IMR-90 (cell line): ENCODE measurements at regions not wholly inside any gene's neighbourhood (a gene's known extent, or its start where the extent isn't known, plus 50 kb on each side); places are given as distances from the start of the nearest gene placed in this dataset.

ENCODE experiments used
- ATAC-seq: fragments of 200-7000 bp; cut with Tn5 transposase; 2 replicates; pipeline ENCODE4 v1.9.1; 2020; ENCODE audit warnings: low read depth, mild to moderate bottlenecking, moderate library complexity
- BruUV-seq: library from RNA; stranded (reverse); fragments of 400-500 nt; replicated peaks from 2 replicates; lab custom pipeline; 2021; lab: Mats Ljungman, UMichigan
- CTCF ChIA-PET: fragments of 300-600 bp; formaldehyde crosslinking; extraction: SDS; loops from one replicate; lab custom pipeline; 2021; ENCODE audit warnings: antibody characterized with exemption; lab: Yijun Ruan, JAX
- POLR2A ChIA-PET: fragments of 300-600 bp; sonication (Branson Sonifier 250); formaldehyde crosslinking; loops from one replicate; lab custom pipeline; 2022; ENCODE audit warnings: antibody characterized with exemption; ENCODE audit not compliant: unreplicated experiment; lab: Charles Lee
- DNase-seq: peaks from one replicate; pipeline ENCODE4 v3.0.0; 2013
- H2AFZ ChIP-seq: replicated peaks from 2 replicates; pipeline ENCODE3; 2013; ENCODE audit warnings: low read length, mild to moderate bottlenecking; ENCODE audit not compliant: poor library complexity
- H2AK5ac ChIP-seq: 2 replicates; pipeline ENCODE4 v1.6.1; 2013; ENCODE audit warnings: low read depth, low read length, inconsistent platforms
- H2AK9ac ChIP-seq: replicated peaks from 2 replicates; pipeline ENCODE3; 2013; ENCODE audit warnings: mild to moderate bottlenecking, low read depth, low read length, moderate library complexity; ENCODE audit not compliant: poor library complexity
- H2BK120ac ChIP-seq: 2 replicates; pipeline ENCODE4 v1.6.1; 2013; ENCODE audit warnings: low read depth, low read length, inconsistent platforms
- H2BK15ac ChIP-seq: 3 replicates; pipeline ENCODE4 v1.6.1; 2013; ENCODE audit warnings: low read depth, low read length, inconsistent platforms
- H2BK20ac ChIP-seq: 2 replicates; pipeline ENCODE4 v1.6.1; 2013; ENCODE audit warnings: low read depth, mild to moderate bottlenecking, inconsistent platforms, low read length, moderate library complexity
- H2BK5ac ChIP-seq: 2 replicates; pipeline ENCODE4 v1.6.1; 2013; ENCODE audit warnings: mild to moderate bottlenecking, low read depth, low read length, inconsistent platforms; ENCODE audit not compliant: poor library complexity, severe bottlenecking
- H3K14ac ChIP-seq: replicated peaks from 2 replicates; pipeline ENCODE4 v1.6.1; 2013; ENCODE audit warnings: low read depth, low read length, inconsistent platforms
- H3K18ac ChIP-seq: 2 replicates; pipeline ENCODE4 v1.6.1; 2013; ENCODE audit warnings: low read depth, low read length, control low read depth
- H3K23ac ChIP-seq: 2 replicates; pipeline ENCODE4 v1.6.1; 2013; ENCODE audit warnings: low read depth, low read length, inconsistent platforms
- H3K27ac ChIP-seq: 2 replicates; pipeline ENCODE4 v1.5.1; 2013; ENCODE audit warnings: mild to moderate bottlenecking, control low read depth, low read length; ENCODE audit not compliant: insufficient read depth
- H3K27me3 ChIP-seq: 2 replicates; pipeline ENCODE4 v1.6.1; 2013; ENCODE audit warnings: low read length; ENCODE audit not compliant: control insufficient read depth, insufficient read depth
- H3K36me3 ChIP-seq: 2 replicates; pipeline ENCODE4 v1.6.1; 2013; ENCODE audit warnings: low read length, mixed read lengths; ENCODE audit not compliant: control insufficient read depth, insufficient read depth
- H3K4ac ChIP-seq: 2 replicates; pipeline ENCODE4 v1.6.1; 2013; ENCODE audit warnings: low read depth, low read length, inconsistent platforms
- H3K4me1 ChIP-seq: 2 replicates; pipeline ENCODE4 v1.6.1; 2013; ENCODE audit warnings: low read length, mixed read lengths; ENCODE audit not compliant: control insufficient read depth, insufficient read depth
- H3K4me2 ChIP-seq: 2 replicates; pipeline ENCODE4 v1.6.1; 2013; ENCODE audit warnings: low read depth, mild to moderate bottlenecking, control low read depth, low read length, moderate library complexity
- H3K4me3 ChIP-seq: 2 replicates; pipeline ENCODE4 v1.5.1; 2013; ENCODE audit warnings: low read depth, mild to moderate bottlenecking, control low read depth, low read length, moderate library complexity; ENCODE audit not compliant: insufficient read depth
- H3K56ac ChIP-seq: 2 replicates; pipeline ENCODE4 v1.6.1; 2013; ENCODE audit warnings: low read length, inconsistent platforms; ENCODE audit not compliant: insufficient read depth; ENCODE audit errors: extremely low read depth
- H3K79me1 ChIP-seq, 2 experiments: 2 replicates each; pipeline ENCODE4 v1.6.1; 2013; ENCODE audit warnings: low read length in 2 of 2, inconsistent platforms in 1 of 2, low read depth in 1 of 2
- H3K9ac ChIP-seq: 2 replicates; pipeline ENCODE4 v1.6.1; 2013; ENCODE audit warnings: low read depth, low read length, control low read depth
- H3K9me1 ChIP-seq: 2 replicates; pipeline ENCODE4 v1.6.1; 2013; ENCODE audit warnings: low read length, inconsistent platforms; ENCODE audit not compliant: insufficient read depth
- H3K9me3 ChIP-seq: 2 replicates; pipeline ENCODE4 v1.6.1; 2013; ENCODE audit warnings: low read length; ENCODE audit not compliant: control insufficient read depth, insufficient read depth
- H4K20me1 ChIP-seq: 2 replicates; pipeline ENCODE4 v1.6.1; 2013; ENCODE audit warnings: low read length, inconsistent platforms; ENCODE audit not compliant: insufficient read depth
- H4K5ac ChIP-seq: 2 replicates; pipeline ENCODE4 v1.6.1; 2013; ENCODE audit warnings: mild to moderate bottlenecking, low read depth, low read length, control low read depth
- H4K8ac ChIP-seq, 2 experiments: 2 replicates each; pipeline ENCODE4 v1.6.1; 2013; ENCODE audit warnings: low read depth in 2 of 2, low read length in 2 of 2, control low read depth in 1 of 2, inconsistent platforms in 1 of 2
- H4K91ac ChIP-seq: 2 replicates; pipeline ENCODE4 v1.6.1; 2013; ENCODE audit warnings: low read depth, low read length, inconsistent platforms; ENCODE audit not compliant: insufficient read depth
- BHLHE40 ChIP-seq: fragments of 150-350 bp; IDR thresholded peaks from 2 replicates; pipeline ENCODE4 v1.6.1; 2016; ENCODE audit warnings: mild to moderate bottlenecking, low read depth, low read length
- CHD1 ChIP-seq: IDR thresholded peaks from 2 replicates; pipeline ENCODE4 v1.6.1; 2012; ENCODE audit warnings: low read depth, low read length, improper control_type of control experiment
- CTCF ChIP-seq: conservative IDR thresholded peaks from 2 replicates; pipeline ENCODE4 v1.5.1; 2012; ENCODE audit warnings: mild to moderate bottlenecking, low read depth, low read length, improper control_type of control experiment
- MAFK ChIP-seq: IDR thresholded peaks from 2 replicates; pipeline ENCODE4 v1.6.1; 2012; ENCODE audit warnings: low read depth, low read length, improper control_type of control experiment
- NFE2L2 ChIP-seq: fragments of 150-350 bp; IDR thresholded peaks from 2 replicates; pipeline ENCODE4 v1.6.1; 2016; ENCODE audit warnings: low read depth, mild to moderate bottlenecking, low read length
- USF2 ChIP-seq: fragments of 150-350 bp; IDR thresholded peaks from 2 replicates; pipeline ENCODE4 v1.6.1; 2017; ENCODE audit warnings: mild to moderate bottlenecking, antibody characterized with exemption, low read length, low read depth
- WGBS, 2 experiments: methylation state at CpG; one replicate each; pipeline versions ENCODE4 v1.1.5 to v1.1.7; 2013; ENCODE audit warnings: missing lambda C conversion rate in 2 of 2; ENCODE audit not compliant: insufficient read length in 1 of 2; ENCODE audit errors: extremely low coverage in 2 of 2; 5-methylcytosine and 5-hydroxymethylcytosine counted together
- dilution Hi-C: fragments of 300-500 bp; cut with HindIII; formaldehyde crosslinking; loops from one replicate; pipeline ENCODE4 v1.14.3; 2018; ENCODE audit warnings: low sequenced_read_pairs; ENCODE audit not compliant: unreplicated experiment
- in situ Hi-C: fragments of 300-500 bp; cut with MboI; formaldehyde crosslinking; loops from 3 replicates; pipeline ENCODE4 v1.14.3; 2019; ENCODE audit warnings: low sequenced_read_pairs, inconsistent platforms, mixed read lengths
- intact Hi-C: fragments of 100-400 bp; cut with micrococcal nuclease; formaldehyde crosslinking; loops from 2 replicates; pipeline ENCODE4 v1.10.0; 2022

- H3K36me3 ChIP-seq: no peaks in the 10 kb centered on the region
- no peak for DNase-seq
- no peaks in the 10 kb centered on the region for H3K79me1 ChIP-seq
- no peak overlapping the region for H2BK5ac ChIP-seq
- H3K14ac ChIP-seq: no peak overlapping the region
- peaks cover 3% of the 10 kb centered on the region; the same call in 1 of the 2 replicates for H3K9me1 ChIP-seq
- no peak overlapping the region for H4K91ac ChIP-seq
- H3K4me2 ChIP-seq: no peak overlapping the region
- H3K27ac ChIP-seq: no peak overlapping the region
- no peak overlapping the region for H2AFZ ChIP-seq
- H3K4ac ChIP-seq: no peak overlapping the region
- WGBS, 2 experiments: 73% methylated on average over 2 of the region's 2 CpGs; no CpG with 5 or more reads in 1 of the 2 experiments
- no peaks in the 10 kb centered on the region for H4K20me1 ChIP-seq
- no peak overlapping the region for H4K5ac ChIP-seq
- no peak overlapping the region for H3K4me3 ChIP-seq
- H3K9me3 ChIP-seq: no peaks in the 10 kb centered on the region
- dilution Hi-C loops (no loop called here), in situ Hi-C loops (no loop called here), intact Hi-C loops (no loop called here)
- H3K23ac ChIP-seq: no peak overlapping the region
- H2AK5ac ChIP-seq: no peak overlapping the region
- no peak overlapping the region for H3K56ac ChIP-seq
- H3K27me3 ChIP-seq: 0 out of 2 replicates have a peak, but pooled peaks cover under 1% of the 10 kb centered on the region
- TF ChIP-seq CHD1 (no peak), BHLHE40 (no peak), MAFK (no peak), USF2 (no peak), NFE2L2 (no peak), CTCF (no peak)
- no peak overlapping the region for H2AK9ac ChIP-seq
- H2BK15ac ChIP-seq: no peak overlapping the region; the same call in 2 of the 3 replicates
- CTCF ChIA-PET: no interaction called here
- ATAC-seq: no peak
- POLR2A ChIA-PET: no interaction called here
- H3K9ac ChIP-seq: no peak overlapping the region
- no peak overlapping the region for H4K8ac ChIP-seq
- BruUV-seq: no TSS peak
- no peak overlapping the region for H3K18ac ChIP-seq
- H2BK20ac ChIP-seq: no peak overlapping the region
- peaks cover 3% of the 10 kb centered on the region for H3K4me1 ChIP-seq
- H2BK120ac ChIP-seq: no peak overlapping the region
Measured at GRCh38 chr5:56734091-56734694, 81.2 kb upstream of the MAP3K1 start.
